ENCODE measurements at regions not wholly inside any gene's neighbourhood (a gene's known extent, or its start where the extent isn't known, plus 50 kb on each side); places are given as distances from the start of the nearest gene placed in this dataset.

DNA sequence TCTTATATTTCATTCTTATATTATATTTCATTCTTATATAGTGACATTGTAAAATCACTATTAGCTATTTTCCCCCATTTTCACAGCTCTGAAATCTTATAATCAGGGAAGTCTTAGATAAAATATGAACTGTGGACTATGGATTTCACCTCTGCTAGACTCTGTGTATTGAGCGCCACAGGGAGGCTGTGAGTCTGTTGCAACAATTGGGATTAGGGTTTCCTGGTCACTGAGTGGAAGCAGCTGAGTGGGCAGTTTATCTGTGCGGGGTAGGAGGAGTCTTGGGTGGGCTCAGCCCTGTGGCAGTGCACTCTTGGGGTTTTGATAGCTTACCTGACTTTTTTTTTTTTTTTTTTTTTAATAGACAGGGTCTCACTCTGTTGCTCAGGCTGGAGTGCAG is 249.5 kb downstream of the PTTG2 start:
- no peaks in the 10 kb centered on the region for H3K79me2 ChIP-seq (ENCODE audit: low read length)
- H3K36me3 ChIP-seq (replicated peaks; ENCODE audit: low read depth, low read length), result no peaks in the 10 kb centered on the region

DNA sequence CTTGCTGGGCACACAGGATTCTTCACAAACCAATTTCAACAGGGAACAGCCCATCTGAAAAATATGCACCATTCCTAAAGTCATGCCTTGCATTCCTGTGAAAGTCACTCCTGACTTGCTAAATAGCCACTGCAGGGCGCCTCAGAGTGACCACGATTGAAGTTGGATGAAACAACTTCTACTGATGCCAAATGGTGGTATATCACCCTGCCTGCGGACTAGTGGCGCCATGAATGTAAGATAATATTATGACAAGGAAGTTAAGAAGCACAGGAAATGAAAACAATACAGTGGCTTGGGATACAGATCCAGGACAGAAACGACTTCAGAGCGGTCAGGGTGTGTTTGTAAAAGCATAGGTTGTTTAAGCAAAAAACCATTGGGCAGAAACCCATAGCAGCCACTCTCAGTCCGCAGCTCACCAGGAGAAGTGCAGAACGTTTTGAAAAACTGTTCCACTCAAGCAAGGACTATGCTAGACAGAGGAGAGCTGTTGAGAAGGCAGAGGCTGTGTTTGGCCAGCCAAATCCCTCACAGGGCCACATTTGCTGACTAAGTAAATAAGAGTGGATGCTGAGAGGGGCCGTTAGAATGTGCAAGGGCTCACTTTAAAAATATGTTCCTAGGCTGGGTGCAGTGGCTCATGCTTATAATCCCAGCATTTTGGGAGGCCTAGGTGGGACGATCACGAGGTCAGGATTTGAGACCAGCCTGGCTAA is 250.4 kb downstream of the PTTG2 start:
- Histone ChIP-seq H3K9me3 (ENCODE audit: insufficient read depth, low read length) (no peaks in the 10 kb centered on the region), H3K4me2 (ENCODE audit: low read length) (no peak overlapping the region), H3K27me3 (ENCODE audit: low read depth, low read length) (no peaks in the 10 kb centered on the region), H3K4me3 (ENCODE audit: low read length) (no peak overlapping the region), H3K9ac (ENCODE audit: low read length) (no peak overlapping the region), H3K27ac (ENCODE audit: low read length) (no peak overlapping the region), H3K36me3 (replicated peaks; ENCODE audit: low read depth, low read length) (no peaks in the 10 kb centered on the region), H4K20me1 (ENCODE audit: insufficient read depth, low read length) (no peaks in the 10 kb centered on the region), H2AFZ (ENCODE audit: low read depth, low read length) (no peak overlapping the region), H3K4me1 (ENCODE audit: low read length) (no peaks in the 10 kb centered on the region), H3K79me2 (ENCODE audit: low read length) (no peaks in the 10 kb centered on the region)
- TF ChIP-seq, protein P1, sequence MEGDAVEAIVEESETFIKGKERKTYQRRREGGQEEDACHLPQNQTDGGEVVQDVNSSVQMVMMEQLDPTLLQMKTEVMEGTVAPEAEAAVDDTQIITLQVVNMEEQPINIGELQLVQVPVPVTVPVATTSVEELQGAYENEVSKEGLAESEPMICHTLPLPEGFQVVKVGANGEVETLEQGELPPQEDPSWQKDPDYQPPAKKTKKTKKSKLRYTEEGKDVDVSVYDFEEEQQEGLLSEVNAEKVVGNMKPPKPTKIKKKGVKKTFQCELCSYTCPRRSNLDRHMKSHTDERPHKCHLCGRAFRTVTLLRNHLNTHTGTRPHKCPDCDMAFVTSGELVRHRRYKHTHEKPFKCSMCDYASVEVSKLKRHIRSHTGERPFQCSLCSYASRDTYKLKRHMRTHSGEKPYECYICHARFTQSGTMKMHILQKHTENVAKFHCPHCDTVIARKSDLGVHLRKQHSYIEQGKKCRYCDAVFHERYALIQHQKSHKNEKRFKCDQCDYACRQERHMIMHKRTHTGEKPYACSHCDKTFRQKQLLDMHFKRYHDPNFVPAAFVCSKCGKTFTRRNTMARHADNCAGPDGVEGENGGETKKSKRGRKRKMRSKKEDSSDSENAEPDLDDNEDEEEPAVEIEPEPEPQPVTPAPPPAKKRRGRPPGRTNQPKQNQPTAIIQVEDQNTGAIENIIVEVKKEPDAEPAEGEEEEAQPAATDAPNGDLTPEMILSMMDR (IDR thresholded peaks at IDR 0.05; ENCODE audit: low read depth, low read length), result no peak
- TF ChIP-seq EZH2phosphoT487 (IDR thresholded peaks at IDR 0.05; ENCODE audit: low read depth), result no peak

More for the DNA sequence above, 249.5 kb downstream of the PTTG2 start:
- Histone ChIP-seq H3K9me3 (ENCODE audit: insufficient read depth, low read length) (no peaks in the 10 kb centered on the region), H3K4me3 (ENCODE audit: low read length) (no peak overlapping the region), H4K20me1 (ENCODE audit: insufficient read depth, low read length) (no peaks in the 10 kb centered on the region), H3K27ac (ENCODE audit: low read length) (no peak overlapping the region), H2AFZ (ENCODE audit: low read depth, low read length) (no peak overlapping the region), H3K9ac (ENCODE audit: low read length) (no peak overlapping the region), H3K27me3 (ENCODE audit: low read depth, low read length) (no peaks in the 10 kb centered on the region), H3K4me1 (ENCODE audit: low read length) (no peaks in the 10 kb centered on the region), H3K4me2 (ENCODE audit: low read length) (no peak overlapping the region)
- TF ChIP-seq, protein P1 (IDR thresholded peaks at IDR 0.05; ENCODE audit: low read depth, low read length), result no peak
- TF ChIP-seq EZH2phosphoT487 (IDR thresholded peaks at IDR 0.05; ENCODE audit: low read depth), result no peak

DNA sequence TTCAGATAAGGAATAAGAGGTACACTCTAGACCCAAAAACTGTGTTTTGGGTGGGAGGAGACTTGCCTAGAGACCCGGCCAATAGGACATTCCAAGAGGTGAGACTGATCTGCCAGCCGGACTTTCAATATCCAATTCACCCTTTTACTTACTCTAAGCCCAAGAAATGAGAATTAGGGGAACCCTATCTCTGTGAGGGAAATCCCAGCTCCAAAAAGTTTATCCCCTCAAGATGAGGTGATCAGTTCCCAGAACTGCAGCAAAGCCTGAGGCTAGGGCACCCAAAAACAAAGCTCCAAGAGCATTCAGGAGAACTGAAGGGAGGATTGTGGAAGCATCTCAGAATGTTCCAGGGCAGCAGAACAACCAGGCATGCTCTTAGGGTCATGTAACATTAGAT is 251.7 kb downstream of the PTTG2 start:
- Histone ChIP-seq H4K20me1 (ENCODE audit: insufficient read depth, low read length) (no peaks in the 10 kb centered on the region), H3K9me3 (ENCODE audit: insufficient read depth, low read length) (no peaks in the 10 kb centered on the region), H3K27me3 (ENCODE audit: low read depth, low read length) (no peaks in the 10 kb centered on the region), H3K79me2 (ENCODE audit: low read length) (no peaks in the 10 kb centered on the region), H3K4me3 (ENCODE audit: low read length) (no peak overlapping the region), H3K4me1 (ENCODE audit: low read length) (no peaks in the 10 kb centered on the region), H2AFZ (ENCODE audit: low read depth, low read length) (no peak overlapping the region), H3K4me2 (ENCODE audit: low read length) (no peak overlapping the region), H3K9ac (ENCODE audit: low read length) (no peak overlapping the region), H3K27ac (ENCODE audit: low read length) (no peak overlapping the region), H3K36me3 (replicated peaks; ENCODE audit: low read depth, low read length) (no peaks in the 10 kb centered on the region)
- TF ChIP-seq, protein P1 (IDR thresholded peaks at IDR 0.05; ENCODE audit: low read depth, low read length), result no peak
- no peak for TF ChIP-seq EZH2phosphoT487 (IDR thresholded peaks at IDR 0.05; ENCODE audit: low read depth)

DNA sequence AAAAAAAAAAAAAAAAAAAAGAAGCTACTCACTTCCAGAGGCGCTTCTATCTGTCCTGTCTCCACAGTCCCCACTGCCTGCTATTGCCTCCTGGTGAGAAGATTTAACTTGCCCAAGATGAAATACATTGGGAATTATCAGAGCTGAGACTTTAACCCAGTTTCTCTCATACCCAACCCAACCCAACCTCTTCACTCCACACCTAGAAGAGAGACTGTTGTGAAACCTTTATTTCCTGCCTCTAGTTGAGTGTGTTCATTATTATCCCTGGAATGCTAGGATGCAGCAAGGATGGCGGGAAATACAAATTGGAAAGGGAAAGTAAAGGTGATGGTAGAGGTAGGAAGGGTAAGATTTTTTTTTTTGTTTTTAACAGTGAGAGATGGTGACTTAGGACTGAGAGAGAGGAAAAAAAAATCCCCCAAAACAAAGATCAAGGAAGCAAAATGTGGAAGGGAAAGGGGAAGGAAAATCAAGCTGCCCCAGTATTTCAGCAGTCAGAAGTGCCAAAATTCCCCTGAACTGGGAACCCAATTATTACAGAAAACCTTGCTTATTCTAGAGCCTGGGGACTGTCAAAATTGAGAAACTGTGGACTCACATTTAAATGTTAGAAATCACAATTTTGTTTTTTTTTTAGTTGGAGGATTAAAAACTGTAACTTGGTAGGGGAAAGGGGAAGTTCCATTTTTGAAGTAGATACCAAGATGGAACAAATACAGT is 253.0 kb downstream of the PTTG2 start:
- Histone ChIP-seq H3K36me3 (replicated peaks; ENCODE audit: low read depth, low read length) (no peaks in the 10 kb centered on the region), H3K4me1 (ENCODE audit: low read length) (no peaks in the 10 kb centered on the region)
- TF ChIP-seq, protein P1 (IDR thresholded peaks at IDR 0.05; ENCODE audit: low read depth, low read length), result no peak
- TF ChIP-seq EZH2phosphoT487 (IDR thresholded peaks at IDR 0.05; ENCODE audit: low read depth), result no peak

More for the DNA sequence above, 253.0 kb downstream of the PTTG2 start:
- Histone ChIP-seq H2AFZ (ENCODE audit: low read depth, low read length) (no peak overlapping the region), H3K27ac (ENCODE audit: low read length) (no peak overlapping the region), H3K4me3 (ENCODE audit: low read length) (no peak overlapping the region), H3K27me3 (ENCODE audit: low read depth, low read length) (0 out of 2 replicates have a peak, but pooled peaks cover 4% of the 10 kb centered on the region), H3K9ac (ENCODE audit: low read length) (no peak overlapping the region), H3K9me3 (ENCODE audit: insufficient read depth, low read length) (no peaks in the 10 kb centered on the region), H3K4me2 (ENCODE audit: low read length) (no peak overlapping the region), H4K20me1 (ENCODE audit: insufficient read depth, low read length) (no peaks in the 10 kb centered on the region), H3K79me2 (ENCODE audit: low read length) (no peaks in the 10 kb centered on the region)
